Liver (tissue), 3 donors: ENCODE measurements at regions not wholly inside any gene's neighbourhood (a gene's known extent, or its start where the extent isn't known, plus 50 kb on each side); places are given as distances from the start of the nearest gene placed in this dataset.

Source experiments
- CTCF ChIP-seq: fragments of 150-350 bp; IDR thresholded peaks from 2 replicates; pipeline ENCODE4 v1.5.1; 2017; ENCODE audit warnings: improper control_type of control experiment, low read depth, low read length; ENCODE audit not compliant: missing input control
- GABPA ChIP-seq, 2 donors: IDR thresholded peaks in 1 of 2; conservative IDR thresholded peaks in 1 of 2; 2 replicates each; pipeline ENCODE4 v1.6.1; 2016; ENCODE audit warnings: antibody characterized with exemption in 2 of 2, mild to moderate bottlenecking in 1 of 2, moderate library complexity in 1 of 2
- JUND ChIP-seq, 2 donors: IDR thresholded peaks; 2 replicates each; pipeline ENCODE4 v1.6.1; 2016; ENCODE audit warnings: antibody characterized with exemption in 2 of 2
- RAD21 ChIP-seq, 2 donors: IDR thresholded peaks; 2 replicates each; pipeline ENCODE4 v1.6.1; 2016; ENCODE audit warnings: antibody characterized with exemption in 2 of 2, mild to moderate bottlenecking in 2 of 2
- SP1 ChIP-seq: IDR thresholded peaks from 2 replicates; pipeline ENCODE4 v1.6.1; 2018; ENCODE audit warnings: antibody characterized with exemption, mild to moderate bottlenecking
- TAF1 ChIP-seq: conservative IDR thresholded peaks from 2 replicates; pipeline ENCODE4 v1.6.1; 2016; ENCODE audit warnings: antibody characterized with exemption, mild to moderate bottlenecking
- YY1 ChIP-seq: IDR thresholded peaks from 2 replicates; pipeline ENCODE4 v1.6.1; 2016; ENCODE audit warnings: antibody characterized with exemption, mild to moderate bottlenecking
- TF ChIP-seq, protein P1 (sequence below): IDR thresholded peaks from 2 replicates; pipeline ENCODE4 v1.6.1; 2016; ENCODE audit warnings: antibody characterized with exemption
- TF ChIP-seq, protein P2 (sequence below): IDR thresholded peaks from 2 replicates; pipeline ENCODE4 v1.6.1; 2016; ENCODE audit warnings: antibody characterized with exemption, mild to moderate bottlenecking
- TF ChIP-seq, protein P3 (sequence below): IDR thresholded peaks from 2 replicates; pipeline ENCODE4 v1.6.1; 2016; ENCODE audit warnings: antibody characterized with exemption
- donor health status: healthy.
- donor health status: healthy.

DNA sequence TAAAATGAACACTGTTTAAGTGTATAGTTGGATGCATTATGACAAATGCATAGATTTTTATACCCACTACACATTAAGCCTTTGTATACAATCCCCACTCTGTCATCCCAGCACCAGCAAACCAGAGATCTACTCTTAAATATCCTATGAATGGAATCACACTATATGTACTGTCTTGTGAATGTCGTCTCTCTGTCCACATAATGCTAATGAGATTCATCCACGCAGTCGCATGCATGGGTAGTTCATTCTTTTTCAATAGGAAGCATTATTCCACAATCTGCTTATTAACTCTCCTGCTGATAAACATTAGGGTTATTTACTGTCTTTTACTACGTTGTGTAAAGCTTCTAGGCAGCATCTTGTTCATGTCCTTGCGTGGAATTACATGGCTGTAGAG, 892.3 kb downstream of the LTN1 start:
- TF ChIP-seq CTCF (no peak), GABPA (IDR thresholded peaks at IDR 0.05 in 1 of 2, conservative IDR thresholded peaks at IDR 0.05 in 1 of 2) (no peak), JUND (IDR thresholded peaks at IDR 0.05) (no peak), RAD21 (IDR thresholded peaks at IDR 0.05) (no peak), TAF1 (no peak), SP1 (no peak), YY1 (no peak)
- TF ChIP-seq, protein P1, sequence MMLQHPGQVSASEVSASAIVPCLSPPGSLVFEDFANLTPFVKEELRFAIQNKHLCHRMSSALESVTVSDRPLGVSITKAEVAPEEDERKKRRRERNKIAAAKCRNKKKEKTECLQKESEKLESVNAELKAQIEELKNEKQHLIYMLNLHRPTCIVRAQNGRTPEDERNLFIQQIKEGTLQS, result no peak
- TF ChIP-seq, protein P2, sequence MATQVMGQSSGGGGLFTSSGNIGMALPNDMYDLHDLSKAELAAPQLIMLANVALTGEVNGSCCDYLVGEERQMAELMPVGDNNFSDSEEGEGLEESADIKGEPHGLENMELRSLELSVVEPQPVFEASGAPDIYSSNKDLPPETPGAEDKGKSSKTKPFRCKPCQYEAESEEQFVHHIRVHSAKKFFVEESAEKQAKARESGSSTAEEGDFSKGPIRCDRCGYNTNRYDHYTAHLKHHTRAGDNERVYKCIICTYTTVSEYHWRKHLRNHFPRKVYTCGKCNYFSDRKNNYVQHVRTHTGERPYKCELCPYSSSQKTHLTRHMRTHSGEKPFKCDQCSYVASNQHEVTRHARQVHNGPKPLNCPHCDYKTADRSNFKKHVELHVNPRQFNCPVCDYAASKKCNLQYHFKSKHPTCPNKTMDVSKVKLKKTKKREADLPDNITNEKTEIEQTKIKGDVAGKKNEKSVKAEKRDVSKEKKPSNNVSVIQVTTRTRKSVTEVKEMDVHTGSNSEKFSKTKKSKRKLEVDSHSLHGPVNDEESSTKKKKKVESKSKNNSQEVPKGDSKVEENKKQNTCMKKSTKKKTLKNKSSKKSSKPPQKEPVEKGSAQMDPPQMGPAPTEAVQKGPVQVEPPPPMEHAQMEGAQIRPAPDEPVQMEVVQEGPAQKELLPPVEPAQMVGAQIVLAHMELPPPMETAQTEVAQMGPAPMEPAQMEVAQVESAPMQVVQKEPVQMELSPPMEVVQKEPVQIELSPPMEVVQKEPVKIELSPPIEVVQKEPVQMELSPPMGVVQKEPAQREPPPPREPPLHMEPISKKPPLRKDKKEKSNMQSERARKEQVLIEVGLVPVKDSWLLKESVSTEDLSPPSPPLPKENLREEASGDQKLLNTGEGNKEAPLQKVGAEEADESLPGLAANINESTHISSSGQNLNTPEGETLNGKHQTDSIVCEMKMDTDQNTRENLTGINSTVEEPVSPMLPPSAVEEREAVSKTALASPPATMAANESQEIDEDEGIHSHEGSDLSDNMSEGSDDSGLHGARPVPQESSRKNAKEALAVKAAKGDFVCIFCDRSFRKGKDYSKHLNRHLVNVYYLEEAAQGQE, result no peak
- TF ChIP-seq, protein P3, sequence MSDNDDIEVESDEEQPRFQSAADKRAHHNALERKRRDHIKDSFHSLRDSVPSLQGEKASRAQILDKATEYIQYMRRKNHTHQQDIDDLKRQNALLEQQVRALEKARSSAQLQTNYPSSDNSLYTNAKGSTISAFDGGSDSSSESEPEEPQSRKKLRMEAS, result no peak
